T-helper 17 cell (primary cell): ENCODE measurements at regions not wholly inside any gene's neighbourhood (a gene's known extent, or its start where the extent isn't known, plus 50 kb on each side); places are given as distances from the start of the nearest gene placed in this dataset.

ENCODE experiments used
- ATAC-seq: fragments of 150-1000 bp; cut with Tn5 transposase; 2 replicates; pipeline ENCODE4 v1.10.0; 2021; ENCODE audit warnings: mild to moderate bottlenecking, moderate library complexity
- DNase-seq, 3 donors: peaks; one replicate each; pipeline versions ENCODE4 v3.0.0 to v3.0.0-alpha.2; 2020 to 2021
- H3K9me3 ChIP-seq: one replicate; pipeline ENCODE4 v1.7.0; 2013; ENCODE audit warnings: low read length, mild to moderate bottlenecking; ENCODE audit not compliant: control insufficient read depth, poor library complexity, severe bottlenecking
- H3K27ac Mint-ChIP-seq: one replicate; pipeline ENCODE4 v1.8.0; 2022; ENCODE audit warnings: mild to moderate bottlenecking, moderate library complexity, mixed read lengths
- H3K27me3 Mint-ChIP-seq: one replicate; pipeline ENCODE4 v1.8.0; 2022; ENCODE audit warnings: mixed read lengths
- H3K36me3 Mint-ChIP-seq: one replicate; pipeline ENCODE4 v1.8.0; 2022; ENCODE audit warnings: low read depth, mixed read lengths
- H3K4me1 Mint-ChIP-seq: one replicate; pipeline ENCODE4 v1.8.0; 2022; ENCODE audit warnings: mild to moderate bottlenecking, mixed read lengths
- H3K4me3 Mint-ChIP-seq: one replicate; pipeline ENCODE4 v1.8.0; 2022; ENCODE audit warnings: mild to moderate bottlenecking, moderate library complexity, mixed read lengths

DNA sequence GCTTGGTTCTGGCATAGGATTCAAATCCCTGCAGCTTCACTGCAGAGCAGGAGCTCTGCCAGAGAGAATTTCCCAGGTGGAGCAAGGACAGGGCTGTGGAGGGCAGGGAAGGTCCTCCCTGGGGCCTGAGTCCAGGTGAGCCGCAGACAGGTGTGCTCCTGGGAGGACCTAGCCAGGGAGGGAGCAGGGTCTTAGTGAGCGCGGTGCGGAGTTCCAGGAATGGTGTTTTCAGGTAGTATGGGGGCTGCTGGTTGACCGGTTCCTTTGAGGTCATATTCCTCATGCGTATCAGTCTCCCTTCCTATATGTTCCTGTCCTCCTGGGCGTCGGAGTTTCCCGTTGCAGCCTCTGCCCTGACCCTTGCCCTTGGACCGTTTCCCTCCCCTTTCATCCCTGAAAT is 813.3 kb downstream of the KCNJ18 start:
- H3K9me3 ChIP-seq = no peaks in the 10 kb centered on the region
- Mint-ChIP-seq H3K36me3 (peaks cover 2% of the 10 kb centered on the region), H3K27me3 (no peaks in the 10 kb centered on the region), H3K4me1 (no peaks in the 10 kb centered on the region), H3K4me3 (no peak overlapping the region), H3K27ac (no peak overlapping the region)
- DNase-seq = no peak
- no peak for ATAC-seq

DNA sequence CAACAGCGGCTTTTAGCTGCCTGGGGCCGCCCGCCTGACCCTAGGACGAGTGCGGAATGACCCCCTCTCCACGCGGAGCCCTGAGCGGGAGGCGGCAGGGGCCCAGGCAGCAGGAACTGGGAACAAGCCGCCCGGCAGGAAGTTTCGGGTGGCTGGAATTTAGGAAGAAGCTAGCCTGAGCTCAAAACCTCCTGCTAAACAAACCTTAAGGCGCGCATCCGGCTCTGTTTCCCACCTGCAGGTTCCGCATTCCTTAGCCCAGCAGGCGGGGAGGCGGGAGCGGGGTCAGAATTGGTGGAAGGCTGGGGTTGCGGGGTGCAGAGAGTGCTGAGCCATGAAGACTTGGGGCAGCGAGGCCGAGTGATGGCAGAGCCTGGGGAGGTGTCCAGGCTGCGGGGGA is 813.9 kb downstream of the KCNJ18 start:
- no peaks in the 10 kb centered on the region for H3K4me1 Mint-ChIP-seq
- no peak for DNase-seq

DNA sequence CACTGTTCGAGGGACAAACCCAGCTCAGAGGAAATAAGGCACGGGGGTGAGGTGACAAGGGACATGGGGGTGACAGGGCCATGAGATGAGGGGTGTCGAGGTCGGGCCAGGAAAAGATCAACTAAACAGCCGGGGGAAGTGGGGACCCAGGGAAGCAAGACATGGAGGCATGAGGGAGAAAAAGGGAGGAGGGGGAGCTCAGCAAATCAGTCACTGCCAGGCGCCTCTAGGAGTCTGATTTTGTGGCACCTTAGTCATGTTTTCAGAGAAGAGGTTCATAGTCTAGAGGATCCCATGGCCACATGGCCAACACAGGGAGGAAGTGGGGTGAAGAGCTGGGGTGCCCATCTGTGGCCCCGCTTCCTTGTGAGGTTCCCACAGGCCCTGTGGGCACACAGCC is 814.5 kb downstream of the KCNJ18 start:
- Mint-ChIP-seq H3K27me3 (no peaks in the 10 kb centered on the region), H3K36me3 (peaks cover 2% of the 10 kb centered on the region), H3K4me1 (no peaks in the 10 kb centered on the region), H3K4me3 (no peak overlapping the region), H3K27ac (no peak overlapping the region)
- ATAC-seq = no peak
- DNase-seq = no peak
- no peaks in the 10 kb centered on the region for H3K9me3 ChIP-seq

More for the DNA sequence above, 813.9 kb downstream of the KCNJ18 start:
- H3K4me3 Mint-ChIP-seq = no peak overlapping the region
- ATAC-seq = no peak
- no peak overlapping the region for H3K27ac Mint-ChIP-seq
- H3K36me3 Mint-ChIP-seq = peaks cover 2% of the 10 kb centered on the region
- no peaks in the 10 kb centered on the region for H3K9me3 ChIP-seq
- no peaks in the 10 kb centered on the region for H3K27me3 Mint-ChIP-seq

DNA sequence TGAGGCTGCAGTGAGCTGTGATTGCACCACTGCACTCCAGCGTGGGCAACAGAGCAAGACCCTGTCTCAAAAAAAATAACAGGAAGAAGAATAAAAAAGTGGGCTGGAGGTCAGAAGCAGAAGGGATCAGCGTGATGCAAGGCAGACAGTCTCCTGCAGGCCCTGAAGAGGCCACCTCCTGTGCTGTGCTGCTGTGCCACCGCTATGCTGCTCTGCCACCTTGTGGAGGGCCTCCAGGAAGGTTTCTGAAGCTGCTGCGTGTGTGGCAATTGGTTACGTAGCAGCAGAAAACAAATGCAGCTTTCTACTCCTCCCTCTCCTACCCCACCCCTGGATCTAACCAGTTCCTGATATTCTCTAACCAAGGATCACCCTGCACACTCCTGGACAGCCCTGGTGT is 815.5 kb downstream of the KCNJ18 start:
- no peaks in the 10 kb centered on the region for H3K4me1 Mint-ChIP-seq
- no peak overlapping the region for H3K4me3 Mint-ChIP-seq
- no peaks in the 10 kb centered on the region for H3K9me3 ChIP-seq
- DNase-seq (no peak), ATAC-seq (no peak)
- no peaks in the 10 kb centered on the region for H3K27me3 Mint-ChIP-seq
- no peak overlapping the region for H3K27ac Mint-ChIP-seq
- H3K36me3 Mint-ChIP-seq = peaks cover 2% of the 10 kb centered on the region

DNA sequence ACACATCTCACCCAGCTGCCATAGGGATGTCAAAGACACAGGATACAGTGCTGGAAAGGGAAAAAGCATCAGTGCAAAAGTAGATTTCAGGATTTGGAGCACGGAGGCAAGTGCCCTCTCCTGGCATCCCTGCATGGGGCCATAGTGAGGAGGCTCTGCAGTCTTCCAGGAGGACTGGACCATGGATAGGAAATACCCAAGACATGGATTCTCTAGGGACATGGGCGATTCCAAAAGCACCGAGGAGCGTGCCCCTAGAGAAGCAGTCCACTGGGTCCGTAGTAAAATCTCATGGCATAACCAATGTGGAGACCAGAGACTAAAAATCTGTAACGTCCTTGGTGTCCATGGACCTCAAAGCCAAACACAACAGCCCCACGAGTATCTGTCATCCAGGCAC is 818.2 kb downstream of the KCNJ18 start:
- no peak for ATAC-seq
- no peak for DNase-seq
- Mint-ChIP-seq H3K36me3 (peaks cover 2% of the 10 kb centered on the region), H3K4me3 (no peak overlapping the region), H3K27ac (no peak overlapping the region), H3K4me1 (no peaks in the 10 kb centered on the region), H3K27me3 (no peaks in the 10 kb centered on the region)
- no peaks in the 10 kb centered on the region for H3K9me3 ChIP-seq

DNA sequence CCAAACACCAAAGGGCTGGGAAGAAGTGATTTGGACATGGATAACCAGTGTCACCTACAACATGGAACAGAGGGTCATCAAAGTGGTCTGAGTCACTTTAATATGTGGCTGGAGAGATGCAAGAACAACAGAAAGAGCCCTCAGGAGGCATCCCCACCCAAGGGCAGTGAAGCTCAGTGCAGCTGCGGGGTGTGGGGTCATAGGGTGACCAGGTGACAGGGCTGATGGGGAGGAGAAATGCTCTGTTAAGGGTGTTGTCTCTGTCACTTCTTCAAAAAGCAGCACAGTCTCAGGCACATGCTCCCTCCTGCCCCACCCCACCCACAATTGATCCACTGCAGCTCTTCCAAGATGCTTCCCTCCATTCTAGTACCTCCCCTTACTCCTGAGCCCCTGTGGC is 819.1 kb downstream of the KCNJ18 start:
- Mint-ChIP-seq H3K4me3 (no peak overlapping the region), H3K27ac (no peak overlapping the region), H3K27me3 (no peaks in the 10 kb centered on the region), H3K4me1 (no peaks in the 10 kb centered on the region), H3K36me3 (no peaks in the 10 kb centered on the region)
- no peaks in the 10 kb centered on the region for H3K9me3 ChIP-seq
- DNase-seq (no peak), ATAC-seq (no peak)

DNA sequence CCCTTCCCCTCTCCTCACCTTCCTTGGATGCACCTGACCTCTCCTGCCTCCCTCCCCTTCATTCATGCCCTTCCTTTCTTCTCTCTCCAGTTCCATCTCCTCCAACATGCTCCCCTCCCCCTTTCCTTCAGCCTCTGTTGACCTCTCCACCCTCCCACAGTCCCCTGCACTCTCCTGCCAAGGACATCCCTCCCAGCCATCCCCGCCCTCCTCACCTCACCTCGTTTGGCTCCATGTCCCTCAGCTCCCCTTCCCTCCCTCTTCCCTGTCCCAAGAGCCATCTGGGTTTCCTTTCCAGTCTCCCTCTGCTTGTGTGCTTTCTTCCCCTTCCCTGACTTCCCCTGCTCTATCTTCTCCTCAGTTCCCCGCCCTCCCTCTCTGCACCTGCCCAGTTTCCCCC is 819.7 kb downstream of the KCNJ18 start:
- no peaks in the 10 kb centered on the region for H3K27me3 Mint-ChIP-seq
- DNase-seq = no peak
- no peaks in the 10 kb centered on the region for H3K9me3 ChIP-seq
- no peak overlapping the region for H3K27ac Mint-ChIP-seq
- no peaks in the 10 kb centered on the region for H3K36me3 Mint-ChIP-seq
- ATAC-seq = no peak
- no peaks in the 10 kb centered on the region for H3K4me1 Mint-ChIP-seq
- no peak overlapping the region for H3K4me3 Mint-ChIP-seq

DNA sequence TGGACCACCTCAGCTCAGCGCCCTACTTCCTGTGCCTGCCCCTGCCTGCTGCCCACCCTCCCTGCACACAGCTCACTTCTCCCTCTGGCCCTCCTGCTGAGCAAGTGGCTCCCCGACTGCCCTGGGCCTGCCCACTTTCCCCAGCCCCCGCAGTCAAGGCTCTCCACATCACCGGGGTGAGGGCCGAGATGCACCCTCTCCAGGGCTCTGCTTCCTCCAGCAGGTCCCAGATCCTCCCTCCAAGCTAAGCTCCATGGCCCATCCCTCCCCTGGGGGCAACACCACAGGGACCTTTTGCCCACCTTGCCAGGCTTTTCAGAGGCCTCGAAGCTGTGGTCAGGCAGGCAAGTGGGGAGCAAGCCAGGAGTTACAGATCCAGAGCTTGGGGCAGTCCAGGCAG is 820.2 kb downstream of the KCNJ18 start:
- Mint-ChIP-seq H3K4me1 (no peaks in the 10 kb centered on the region), H3K27ac (no peak overlapping the region), H3K27me3 (no peaks in the 10 kb centered on the region), H3K36me3 (no peaks in the 10 kb centered on the region), H3K4me3 (no peak overlapping the region)
- DNase-seq (no peak), ATAC-seq (no peak)
- H3K9me3 ChIP-seq = no peaks in the 10 kb centered on the region

DNA sequence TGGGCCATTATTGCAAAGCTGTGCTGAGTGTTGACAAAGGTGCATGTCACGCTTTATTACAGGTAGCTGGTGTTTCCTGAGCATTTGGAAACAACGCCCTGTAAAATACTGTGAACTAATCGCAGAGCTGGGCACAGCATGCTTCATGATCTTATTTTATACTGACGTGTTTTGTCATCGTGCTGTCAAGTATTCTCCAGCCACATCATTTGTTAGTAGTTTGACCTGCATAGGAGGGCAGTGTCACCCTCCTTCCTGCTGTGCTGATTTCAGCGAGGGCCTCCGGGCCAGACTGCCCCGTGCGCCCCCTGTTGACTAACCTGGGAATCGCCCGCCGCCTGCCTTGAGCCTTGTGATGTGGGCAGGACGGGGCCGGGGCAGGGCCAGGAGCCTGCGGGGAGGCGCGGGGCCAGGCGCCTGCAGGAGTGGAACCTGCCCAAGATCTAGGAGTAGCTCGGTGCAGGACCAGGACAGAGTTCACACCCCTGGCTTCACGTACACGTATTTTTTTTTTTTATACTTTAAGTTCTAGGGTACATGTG is 820.7 kb downstream of the KCNJ18 start:
- no peaks in the 10 kb centered on the region for H3K9me3 ChIP-seq
- DNase-seq = no peak
- ATAC-seq = no peak
- no peak overlapping the region for H3K4me3 Mint-ChIP-seq
- no peak overlapping the region for H3K27ac Mint-ChIP-seq
- H3K36me3 Mint-ChIP-seq = no peaks in the 10 kb centered on the region
- no peaks in the 10 kb centered on the region for H3K27me3 Mint-ChIP-seq
- H3K4me1 Mint-ChIP-seq = no peaks in the 10 kb centered on the region

DNA sequence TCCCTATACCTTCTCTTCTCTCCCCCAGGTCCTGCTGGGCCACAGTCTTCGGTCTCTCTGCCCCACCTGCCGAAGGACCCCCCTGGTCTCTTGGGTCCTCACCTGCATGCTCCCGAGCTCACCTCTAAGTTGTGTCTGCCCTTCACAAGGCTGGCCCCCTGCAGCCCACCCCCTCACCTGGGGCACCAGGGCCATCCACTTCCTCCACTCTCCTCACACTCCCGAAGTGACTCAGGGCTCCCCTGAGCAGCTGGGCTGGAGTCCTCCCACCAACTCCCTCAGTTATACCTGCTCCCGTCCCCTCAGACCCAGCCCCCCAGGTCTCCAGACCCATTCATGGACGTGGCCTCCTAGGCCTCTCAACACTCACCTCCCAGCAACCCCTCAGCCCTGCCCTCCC is 822.0 kb downstream of the KCNJ18 start:
- no peaks in the 10 kb centered on the region for H3K36me3 Mint-ChIP-seq
- H3K4me3 Mint-ChIP-seq = no peak overlapping the region
- H3K27ac Mint-ChIP-seq = no peak overlapping the region
- no peaks in the 10 kb centered on the region for H3K27me3 Mint-ChIP-seq
- no peaks in the 10 kb centered on the region for H3K9me3 ChIP-seq
- DNase-seq (no peak), ATAC-seq (no peak)
- no peaks in the 10 kb centered on the region for H3K4me1 Mint-ChIP-seq

DNA sequence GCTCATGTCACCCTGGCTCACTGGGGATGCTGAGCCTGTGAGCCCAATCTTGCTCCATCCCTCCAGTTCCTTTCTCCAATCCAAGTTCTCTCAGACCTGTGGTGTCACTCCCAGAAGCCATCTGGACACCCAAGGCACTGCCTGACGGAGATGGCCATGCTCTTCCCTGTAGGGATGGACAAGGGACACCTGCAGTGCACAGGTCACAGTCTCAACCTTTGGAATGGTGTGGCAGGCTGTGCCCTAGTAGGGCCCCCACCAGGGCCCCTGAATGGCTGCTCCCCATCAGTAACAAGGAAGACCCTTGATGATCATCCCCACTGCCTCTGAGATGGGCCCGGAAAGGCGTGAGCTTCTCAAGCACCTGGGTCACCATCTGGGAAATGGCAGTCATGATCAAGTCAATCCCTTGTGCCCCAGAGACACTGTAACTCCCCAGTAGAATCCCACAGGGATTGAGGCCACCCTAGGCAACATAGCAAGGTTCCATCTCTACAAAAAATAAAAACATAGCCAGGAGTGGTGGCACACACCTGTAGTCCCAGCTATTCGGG is 822.5 kb downstream of the KCNJ18 start:
- no peaks in the 10 kb centered on the region for H3K27me3 Mint-ChIP-seq
- ATAC-seq (no peak), DNase-seq (no peak)
- no peaks in the 10 kb centered on the region for H3K4me1 Mint-ChIP-seq
- no peak overlapping the region for H3K4me3 Mint-ChIP-seq
- no peaks in the 10 kb centered on the region for H3K36me3 Mint-ChIP-seq
- H3K9me3 ChIP-seq = no peaks in the 10 kb centered on the region
- no peak overlapping the region for H3K27ac Mint-ChIP-seq

DNA sequence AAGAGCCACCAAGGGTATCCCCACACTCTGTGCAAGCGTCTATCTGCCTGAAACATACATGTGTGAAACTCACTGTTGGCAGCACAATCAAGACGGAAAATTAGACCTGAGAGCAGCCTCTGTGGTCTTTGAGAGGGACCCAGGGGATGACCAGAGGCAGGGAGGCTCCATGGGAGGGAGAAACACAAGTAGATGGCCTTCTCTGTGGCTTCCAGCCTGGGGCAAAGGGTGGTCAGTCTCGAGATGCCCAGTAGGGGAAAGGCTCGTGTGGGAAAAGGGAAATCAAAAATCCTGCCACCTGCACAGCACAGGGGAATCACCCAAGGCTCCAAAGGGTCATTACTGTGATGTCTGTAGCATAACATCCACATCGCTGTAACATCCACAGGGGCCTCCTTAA is 823.3 kb downstream of the KCNJ18 start:
- Mint-ChIP-seq H3K27ac (no peak overlapping the region), H3K4me3 (no peak overlapping the region)

DNA sequence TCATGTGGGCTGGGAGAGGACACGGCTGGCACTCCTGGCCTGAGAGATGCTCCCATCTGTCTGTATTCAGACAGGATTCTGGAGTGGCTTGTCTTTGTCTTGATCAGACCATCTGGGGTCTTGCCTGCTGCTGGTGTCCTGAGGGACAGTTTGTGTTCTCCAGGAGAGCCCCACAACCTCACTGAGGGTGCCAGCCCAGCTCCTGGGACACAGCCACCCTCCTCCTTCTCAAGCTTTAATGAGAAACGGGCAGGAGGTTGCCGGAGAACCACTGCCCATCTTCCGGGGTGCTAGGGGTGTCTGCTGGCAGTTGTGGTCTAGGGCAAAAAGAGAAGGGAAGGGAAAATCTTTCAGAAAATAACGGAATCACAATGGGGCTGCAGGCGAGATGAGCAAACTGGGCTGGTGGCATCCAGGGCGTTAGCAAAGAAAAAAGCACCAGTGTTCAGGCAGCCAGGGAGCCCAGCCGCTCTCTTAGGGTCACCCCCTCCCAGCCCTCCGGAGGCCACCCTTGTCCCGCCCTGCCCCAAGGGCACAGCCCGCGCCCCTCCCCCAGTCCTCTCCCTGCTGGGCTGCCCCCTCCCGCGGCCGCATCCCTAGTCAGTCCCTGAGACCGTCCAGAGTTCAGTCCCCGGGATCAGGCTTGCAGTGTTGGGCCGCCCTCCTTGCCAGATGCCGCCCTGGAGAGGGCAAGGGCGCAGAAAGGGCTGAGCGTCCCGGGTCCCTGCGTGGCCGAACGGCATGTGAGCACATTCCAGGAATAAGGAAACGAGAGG is 824.7 kb downstream of the KCNJ18 start:
- Mint-ChIP-seq H3K4me3 (no peak overlapping the region), H3K4me1 (no peaks in the 10 kb centered on the region), H3K36me3 (no peaks in the 10 kb centered on the region), H3K27ac (no peak overlapping the region), H3K27me3 (no peaks in the 10 kb centered on the region)
- DNase-seq (no peak), ATAC-seq (no peak)
- H3K9me3 ChIP-seq = no peaks in the 10 kb centered on the region

More for the DNA sequence above, 823.3 kb downstream of the KCNJ18 start:
- H3K9me3 ChIP-seq = no peaks in the 10 kb centered on the region
- Mint-ChIP-seq H3K4me1 (no peaks in the 10 kb centered on the region), H3K36me3 (no peaks in the 10 kb centered on the region), H3K27me3 (no peaks in the 10 kb centered on the region)
- ATAC-seq = no peak
- DNase-seq = no peak

DNA sequence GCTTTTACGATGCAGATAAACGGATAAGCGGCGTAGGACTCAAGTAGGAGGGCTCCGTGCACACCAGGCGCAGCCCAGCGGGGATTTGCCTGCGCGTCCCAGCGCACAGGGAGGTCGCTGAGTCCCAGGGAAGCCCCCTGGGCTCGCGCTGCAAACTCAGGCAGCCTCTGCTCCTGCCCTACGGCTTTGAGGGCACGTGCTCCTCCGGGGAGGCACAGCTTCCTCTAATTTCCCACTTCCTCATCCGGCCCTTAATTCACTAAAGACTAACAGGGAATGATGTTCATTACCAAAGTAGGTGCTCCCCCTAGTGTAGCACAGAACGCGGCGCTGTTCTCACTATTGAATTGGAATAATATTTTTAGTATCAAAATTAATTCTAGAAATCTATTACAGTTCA is 825.4 kb downstream of the KCNJ18 start:
- ATAC-seq (no peak), DNase-seq (no peak)
- H3K36me3 Mint-ChIP-seq = no peaks in the 10 kb centered on the region
- H3K9me3 ChIP-seq = no peaks in the 10 kb centered on the region
- H3K4me3 Mint-ChIP-seq = no peak overlapping the region
- no peaks in the 10 kb centered on the region for H3K4me1 Mint-ChIP-seq
- no peak overlapping the region for H3K27ac Mint-ChIP-seq
- H3K27me3 Mint-ChIP-seq = no peaks in the 10 kb centered on the region
